ENCODE measurements at regions not wholly inside any gene's neighbourhood (a gene's known extent, or its start where the extent isn't known, plus 50 kb on each side); places are given as distances from the start of the nearest gene placed in this dataset.

DNA sequence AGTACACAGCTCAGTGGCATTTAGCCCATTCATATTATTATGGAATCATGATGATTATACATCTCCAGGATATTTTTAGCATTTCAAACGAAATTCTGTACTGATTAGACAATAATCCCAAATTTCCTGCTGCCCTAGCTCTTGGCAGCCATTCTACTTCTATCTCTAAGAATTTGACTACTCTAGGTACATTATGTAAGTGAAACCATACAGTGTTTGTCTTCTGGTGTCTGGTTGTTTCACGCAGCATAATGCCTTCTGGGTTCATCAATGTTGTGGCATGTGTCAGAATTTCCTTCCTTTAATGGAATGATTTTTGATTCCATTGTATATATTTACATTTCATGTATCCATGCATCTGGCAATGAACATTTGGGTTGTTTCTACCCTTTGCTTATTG lies 517.7 kb downstream of the ETS1 start:
- no peaks in the 10 kb centered on the region for H3K4me1 Mint-ChIP-seq
- Histone ChIP-seq H3F3A (replicated peaks; ENCODE audit: low read depth) (no peaks in the 10 kb centered on the region), H3K27ac (ENCODE audit: low read depth) (no peak overlapping the region), H3K9me2 (ENCODE audit: insufficient read depth) (no peaks in the 10 kb centered on the region), H3K4me2 (no peak overlapping the region), H4K20me1 (replicated peaks; ENCODE audit: insufficient read depth) (no peaks in the 10 kb centered on the region; the same call in 1 of the 2 replicates), H3K27me3 (ENCODE audit: insufficient read depth) (no peaks in the 10 kb centered on the region), H3K4me1 (ENCODE audit: insufficient read depth) (no peaks in the 10 kb centered on the region), H3K79me2 (replicated peaks; ENCODE audit: insufficient read depth) (no peaks in the 10 kb centered on the region), H2AFZ (no peak overlapping the region), H3K4me3 (no peak overlapping the region), H3K36me3 (ENCODE audit: insufficient read depth) (no peaks in the 10 kb centered on the region)
- 0 out of 3 replicates have a peak, but pooled peaks cover 2% of the 10 kb centered on the region for H3K9me3 Mint-ChIP-seq
- ATAC-seq (no peak), DNase-seq (ENCODE audit: low spot score) (no peak)
- no peak overlapping the region for H3K4me3 Mint-ChIP-seq
- TF ChIP-seq ZNF114 (CRISPR knock-in tag; IDR thresholded peaks at IDR 0.05) (no peak), JUNB (IDR thresholded peaks at IDR 0.05; ENCODE audit: unreplicated experiment) (no peak)
- no peaks in the 10 kb centered on the region for H3K36me3 Mint-ChIP-seq (ENCODE audit: low read depth)
- H3K27me3 Mint-ChIP-seq (ENCODE audit: insufficient read depth, low read depth, poor library complexity): no peaks in the 10 kb centered on the region
- H3K27ac Mint-ChIP-seq: no peak overlapping the region

DNA sequence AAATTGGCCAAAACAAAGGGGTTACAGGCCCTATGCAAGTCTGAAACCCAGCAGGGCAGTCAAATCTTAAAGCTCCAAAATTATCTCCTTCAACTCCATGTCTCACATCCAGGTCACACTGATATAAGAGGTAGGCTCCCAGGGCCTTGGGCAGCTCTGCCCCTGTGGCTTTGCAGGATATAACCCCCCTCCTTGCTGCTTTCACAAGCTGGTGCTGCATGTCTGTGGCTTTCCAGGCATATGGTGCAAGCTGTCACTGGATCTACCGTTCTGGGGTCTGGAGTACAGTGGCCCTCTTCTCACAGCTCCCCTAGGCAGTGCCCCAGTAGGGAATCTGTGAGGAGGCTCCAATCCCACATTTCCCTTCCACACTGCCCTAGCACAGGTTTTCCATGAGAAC lies 519.6 kb downstream of the ETS1 start:
- no peaks in the 10 kb centered on the region for H4K20me1 ChIP-seq (replicated peaks; ENCODE audit: insufficient read depth)
- no peaks in the 10 kb centered on the region for H3K36me3 ChIP-seq (ENCODE audit: insufficient read depth)
- H3K9me2 ChIP-seq (ENCODE audit: insufficient read depth): no peaks in the 10 kb centered on the region
- no peak overlapping the region for H3K4me2 ChIP-seq
- H3K79me2 ChIP-seq (replicated peaks; ENCODE audit: insufficient read depth): no peaks in the 10 kb centered on the region
- DNase-seq (ENCODE audit: low spot score) (no peak), ATAC-seq (no peak)
- Mint-ChIP-seq H3K36me3 (ENCODE audit: low read depth) (no peaks in the 10 kb centered on the region), H3K27ac (no peak overlapping the region), H3K4me3 (no peak overlapping the region), H3K27me3 (ENCODE audit: insufficient read depth, low read depth, poor library complexity) (no peaks in the 10 kb centered on the region), H3K4me1 (no peaks in the 10 kb centered on the region), H3K9me3 (0 out of 3 replicates have a peak, but pooled peaks cover 2% of the 10 kb centered on the region)
- no peak overlapping the region for H2AFZ ChIP-seq
- no peaks in the 10 kb centered on the region for H3F3A ChIP-seq (replicated peaks; ENCODE audit: low read depth)
- H3K4me3 ChIP-seq: no peak overlapping the region
- no peak overlapping the region for H3K27ac ChIP-seq (ENCODE audit: low read depth)
- H3K4me1 ChIP-seq (ENCODE audit: insufficient read depth): no peaks in the 10 kb centered on the region
- no peaks in the 10 kb centered on the region for H3K27me3 ChIP-seq (ENCODE audit: insufficient read depth)
- TF ChIP-seq STAT1 (IDR thresholded peaks at IDR 0.05; ENCODE audit: unreplicated experiment): no peak
- TF ChIP-seq EZH2 (IDR thresholded peaks at IDR 0.05; ENCODE audit: low read depth, unreplicated experiment): no peak
- no peak for TF ChIP-seq JUNB (IDR thresholded peaks at IDR 0.05; ENCODE audit: unreplicated experiment)
- no peak for TF ChIP-seq EZH2phosphoT487 (IDR thresholded peaks at IDR 0.05; ENCODE audit: unreplicated experiment)
- TF ChIP-seq, protein P1, sequence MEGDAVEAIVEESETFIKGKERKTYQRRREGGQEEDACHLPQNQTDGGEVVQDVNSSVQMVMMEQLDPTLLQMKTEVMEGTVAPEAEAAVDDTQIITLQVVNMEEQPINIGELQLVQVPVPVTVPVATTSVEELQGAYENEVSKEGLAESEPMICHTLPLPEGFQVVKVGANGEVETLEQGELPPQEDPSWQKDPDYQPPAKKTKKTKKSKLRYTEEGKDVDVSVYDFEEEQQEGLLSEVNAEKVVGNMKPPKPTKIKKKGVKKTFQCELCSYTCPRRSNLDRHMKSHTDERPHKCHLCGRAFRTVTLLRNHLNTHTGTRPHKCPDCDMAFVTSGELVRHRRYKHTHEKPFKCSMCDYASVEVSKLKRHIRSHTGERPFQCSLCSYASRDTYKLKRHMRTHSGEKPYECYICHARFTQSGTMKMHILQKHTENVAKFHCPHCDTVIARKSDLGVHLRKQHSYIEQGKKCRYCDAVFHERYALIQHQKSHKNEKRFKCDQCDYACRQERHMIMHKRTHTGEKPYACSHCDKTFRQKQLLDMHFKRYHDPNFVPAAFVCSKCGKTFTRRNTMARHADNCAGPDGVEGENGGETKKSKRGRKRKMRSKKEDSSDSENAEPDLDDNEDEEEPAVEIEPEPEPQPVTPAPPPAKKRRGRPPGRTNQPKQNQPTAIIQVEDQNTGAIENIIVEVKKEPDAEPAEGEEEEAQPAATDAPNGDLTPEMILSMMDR (conservative IDR thresholded peaks at IDR 0.05; ENCODE audit: low read depth in 2 of 2): no peak
- TF ChIP-seq, protein P2, sequence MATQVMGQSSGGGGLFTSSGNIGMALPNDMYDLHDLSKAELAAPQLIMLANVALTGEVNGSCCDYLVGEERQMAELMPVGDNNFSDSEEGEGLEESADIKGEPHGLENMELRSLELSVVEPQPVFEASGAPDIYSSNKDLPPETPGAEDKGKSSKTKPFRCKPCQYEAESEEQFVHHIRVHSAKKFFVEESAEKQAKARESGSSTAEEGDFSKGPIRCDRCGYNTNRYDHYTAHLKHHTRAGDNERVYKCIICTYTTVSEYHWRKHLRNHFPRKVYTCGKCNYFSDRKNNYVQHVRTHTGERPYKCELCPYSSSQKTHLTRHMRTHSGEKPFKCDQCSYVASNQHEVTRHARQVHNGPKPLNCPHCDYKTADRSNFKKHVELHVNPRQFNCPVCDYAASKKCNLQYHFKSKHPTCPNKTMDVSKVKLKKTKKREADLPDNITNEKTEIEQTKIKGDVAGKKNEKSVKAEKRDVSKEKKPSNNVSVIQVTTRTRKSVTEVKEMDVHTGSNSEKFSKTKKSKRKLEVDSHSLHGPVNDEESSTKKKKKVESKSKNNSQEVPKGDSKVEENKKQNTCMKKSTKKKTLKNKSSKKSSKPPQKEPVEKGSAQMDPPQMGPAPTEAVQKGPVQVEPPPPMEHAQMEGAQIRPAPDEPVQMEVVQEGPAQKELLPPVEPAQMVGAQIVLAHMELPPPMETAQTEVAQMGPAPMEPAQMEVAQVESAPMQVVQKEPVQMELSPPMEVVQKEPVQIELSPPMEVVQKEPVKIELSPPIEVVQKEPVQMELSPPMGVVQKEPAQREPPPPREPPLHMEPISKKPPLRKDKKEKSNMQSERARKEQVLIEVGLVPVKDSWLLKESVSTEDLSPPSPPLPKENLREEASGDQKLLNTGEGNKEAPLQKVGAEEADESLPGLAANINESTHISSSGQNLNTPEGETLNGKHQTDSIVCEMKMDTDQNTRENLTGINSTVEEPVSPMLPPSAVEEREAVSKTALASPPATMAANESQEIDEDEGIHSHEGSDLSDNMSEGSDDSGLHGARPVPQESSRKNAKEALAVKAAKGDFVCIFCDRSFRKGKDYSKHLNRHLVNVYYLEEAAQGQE (IDR thresholded peaks at IDR 0.05; ENCODE audit: unreplicated experiment): no peak
- TF ChIP-seq, protein P3, sequence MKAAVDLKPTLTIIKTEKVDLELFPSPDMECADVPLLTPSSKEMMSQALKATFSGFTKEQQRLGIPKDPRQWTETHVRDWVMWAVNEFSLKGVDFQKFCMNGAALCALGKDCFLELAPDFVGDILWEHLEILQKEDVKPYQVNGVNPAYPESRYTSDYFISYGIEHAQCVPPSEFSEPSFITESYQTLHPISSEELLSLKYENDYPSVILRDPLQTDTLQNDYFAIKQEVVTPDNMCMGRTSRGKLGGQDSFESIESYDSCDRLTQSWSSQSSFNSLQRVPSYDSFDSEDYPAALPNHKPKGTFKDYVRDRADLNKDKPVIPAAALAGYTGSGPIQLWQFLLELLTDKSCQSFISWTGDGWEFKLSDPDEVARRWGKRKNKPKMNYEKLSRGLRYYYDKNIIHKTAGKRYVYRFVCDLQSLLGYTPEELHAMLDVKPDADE (IDR thresholded peaks at IDR 0.05): no peak
- no peak for TF ChIP-seq CREB1 (CRISPR knock-in tag; IDR thresholded peaks at IDR 0.05; ENCODE audit: low read depth)
- no peak for TF ChIP-seq ZNF331 (CRISPR knock-in tag; IDR thresholded peaks at IDR 0.05; ENCODE audit: low read depth)
- TF ChIP-seq NANOG (IDR thresholded peaks at IDR 0.05; ENCODE audit: borderline replicate concordance): no peak
- no peak for TF ChIP-seq ZNF114 (CRISPR knock-in tag; IDR thresholded peaks at IDR 0.05)

Data from GM23338 (cell line).